ENCODE measurements at regions not wholly inside any gene's neighbourhood (a gene's known extent, or its start where the extent isn't known, plus 50 kb on each side); places are given as distances from the start of the nearest gene placed in this dataset.

DNA sequence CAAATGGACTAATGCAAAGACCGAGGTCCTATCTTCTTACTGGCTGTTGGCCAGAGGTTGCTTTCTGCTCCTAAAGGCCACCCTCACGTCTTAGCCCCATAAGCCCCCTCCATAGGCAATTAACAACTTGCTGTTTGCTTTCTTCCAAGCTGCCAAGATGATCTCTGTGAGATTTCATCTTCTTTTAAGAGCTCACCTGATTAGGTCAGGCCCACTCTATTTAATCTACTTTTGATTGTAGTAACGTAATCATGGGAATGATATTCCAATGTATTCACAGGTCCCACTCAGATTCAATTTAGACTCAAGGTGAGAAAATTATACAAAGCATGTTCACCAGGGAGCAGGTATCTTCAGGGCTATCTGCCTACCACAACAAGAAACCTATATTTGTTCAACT, 84.4 kb upstream of the RAD23B start:
- Histone ChIP-seq H3K4me1 (no peaks in the 10 kb centered on the region), H3K27me3 (ENCODE audit: low read depth) (no peaks in the 10 kb centered on the region), H3K36me3 (no peaks in the 10 kb centered on the region), H3K4me3 (no peak overlapping the region), H3K9me3 (no peaks in the 10 kb centered on the region), H3K27ac (no peak overlapping the region)
- intact Hi-C loops (cut with DNase I) = no loop called here
- no peak for TF ChIP-seq CTCF (IDR thresholded peaks at IDR 0.05)
- ATAC-seq (no peak), DNase-seq (no peak)

- no peaks in the 10 kb centered on the region for H3K9me3 ChIP-seq
- H3K27ac ChIP-seq = no peak overlapping the region
- H3K27me3 ChIP-seq (ENCODE audit: low read depth) = no peaks in the 10 kb centered on the region
- H3K36me3 ChIP-seq = no peaks in the 10 kb centered on the region
- H3K4me1 ChIP-seq = peaks cover 2% of the 10 kb centered on the region
- intact Hi-C loops (cut with DNase I) = no loop called here
- H3K4me3 ChIP-seq = no peak overlapping the region
- no peak for TF ChIP-seq CTCF (IDR thresholded peaks at IDR 0.05)
- ATAC-seq = no peak
- DNase-seq = no peak
Observed at GRCh38 chr9:107208121-107208520, 75.0 kb upstream of the RAD23B start.

DNA sequence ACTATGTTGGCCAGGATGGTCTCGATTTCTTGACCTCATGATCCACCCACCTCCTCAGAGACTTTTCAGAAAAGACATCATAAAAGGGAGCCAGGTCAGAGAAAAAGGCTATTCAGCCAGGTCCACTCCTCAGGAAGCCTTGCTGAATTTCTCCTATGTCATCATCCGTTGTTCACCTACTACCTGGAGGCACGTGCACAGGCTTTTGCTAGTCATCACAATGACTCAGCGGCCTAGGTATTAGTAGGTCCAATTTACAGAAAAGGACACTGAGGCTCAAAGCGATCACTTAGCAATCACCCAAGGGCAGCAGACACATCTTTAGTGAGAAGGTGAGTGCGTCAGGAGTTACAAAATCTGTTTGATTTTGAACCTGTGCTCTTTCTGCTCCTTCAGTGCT, 72.3 kb upstream of the RAD23B start:
- no peak for DNase-seq
- TF ChIP-seq CTCF (IDR thresholded peaks at IDR 0.05) = no peak
- H3K4me3 ChIP-seq = no peak overlapping the region
- no peak overlapping the region for H3K27ac ChIP-seq
- ATAC-seq = no peak
- peaks cover 14% of the 10 kb centered on the region for H3K4me1 ChIP-seq
- no peaks in the 10 kb centered on the region for H3K9me3 ChIP-seq
- intact Hi-C loops (cut with DNase I) = no loop called here
- no peaks in the 10 kb centered on the region for H3K36me3 ChIP-seq
- H3K27me3 ChIP-seq (ENCODE audit: low read depth) = no peaks in the 10 kb centered on the region

GRCh38 chr9:107211284-107211923, 71.7 kb upstream of the RAD23B start:
- Histone ChIP-seq H3K4me3 (no peak overlapping the region), H3K9me3 (no peaks in the 10 kb centered on the region), H3K4me1 (peaks cover 14% of the 10 kb centered on the region), H3K27me3 (ENCODE audit: low read depth) (no peaks in the 10 kb centered on the region), H3K27ac (no peak overlapping the region), H3K36me3 (no peaks in the 10 kb centered on the region)
- no peak for ATAC-seq
- intact Hi-C loops (cut with DNase I) = no loop called here
- no peak for TF ChIP-seq CTCF (IDR thresholded peaks at IDR 0.05)
- no peak for DNase-seq

DNA sequence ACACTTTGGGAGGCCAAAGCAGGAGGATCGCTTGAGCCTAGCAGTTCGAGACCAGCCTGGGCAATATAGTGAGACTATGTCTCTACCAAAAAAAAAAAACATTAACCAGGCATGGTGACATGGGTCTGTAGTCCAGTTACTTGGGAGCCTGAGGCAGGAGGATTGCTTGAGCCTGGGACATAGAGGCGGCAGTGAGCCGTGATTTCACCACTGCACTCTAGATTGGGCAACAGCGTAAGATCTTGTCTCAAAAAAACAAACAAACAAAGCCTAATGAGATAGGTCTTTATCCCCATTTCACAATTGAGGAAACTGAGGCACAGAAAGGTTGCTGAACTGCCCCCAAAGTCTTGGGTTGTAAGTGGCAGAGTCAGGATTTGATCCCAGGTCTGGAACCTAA, 70.5 kb upstream of the RAD23B start:
- Histone ChIP-seq H3K27ac (no peak overlapping the region), H3K27me3 (ENCODE audit: low read depth) (no peaks in the 10 kb centered on the region), H3K4me3 (no peak overlapping the region), H3K9me3 (no peaks in the 10 kb centered on the region), H3K36me3 (no peaks in the 10 kb centered on the region), H3K4me1 (peaks cover 14% of the 10 kb centered on the region)
- TF ChIP-seq CTCF (IDR thresholded peaks at IDR 0.05) = no peak
- intact Hi-C loops (cut with DNase I) = no loop called here
- ATAC-seq (no peak), DNase-seq (no peak)

Measured in lower lobe of right lung (tissue), 2 donors.